PC-9 (cell line): ENCODE measurements at regions not wholly inside any gene's neighbourhood (a gene's known extent, or its start where the extent isn't known, plus 50 kb on each side); places are given as distances from the start of the nearest gene placed in this dataset.

Source experiments
- BruUV-seq: library from RNA; stranded (reverse); fragments of 400-500 nt; replicated peaks from 2 replicates; lab custom pipeline; 2021; lab: Mats Ljungman, UMichigan
- CTCF ChIA-PET: fragments of 300-600 bp; sonication (Branson Sonifier 250); formaldehyde crosslinking; loops from one replicate; lab custom pipeline; 2022; ENCODE audit warnings: antibody characterized with exemption; lab: Charles Lee
- POLR2A ChIA-PET: fragments of 300-600 bp; sonication (Branson Sonifier 250); formaldehyde crosslinking; loops from one replicate; lab custom pipeline; 2022; ENCODE audit warnings: antibody characterized with exemption; ENCODE audit not compliant: unreplicated experiment; lab: Charles Lee
- DNase-seq, 2 experiments: peaks; one replicate each; pipeline versions ENCODE4 v3.0.0 to v3.0.0-alpha.2; 2015 to 2022; ENCODE audit warnings: mixed read lengths in 1 of 2
- H2AFZ ChIP-seq: fragments of 200-600 bp; sonication (generic); 2 replicates; pipeline ENCODE4 v1.8.1; 2017; ENCODE audit warnings: antibody characterized with exemption
- H3F3A ChIP-seq: fragments of 200-600 bp; sonication (generic); 2 replicates; pipeline ENCODE4 v1.8.1; 2017; ENCODE audit warnings: antibody characterized with exemption, mild to moderate bottlenecking, low read depth; ENCODE audit not compliant: insufficient read depth
- H3K27ac ChIP-seq: fragments of 200-600 bp; sonication (generic); 2 replicates; pipeline ENCODE4 v1.6.1; 2016; ENCODE audit warnings: mixed run types
- H3K27me3 ChIP-seq: fragments of 200-600 bp; sonication (generic); 2 replicates; pipeline ENCODE4 v1.6.1; 2016; ENCODE audit warnings: low read depth, mixed run types; ENCODE audit not compliant: insufficient read depth
- H3K36me3 ChIP-seq: fragments of 200-600 bp; sonication (generic); 2 replicates; pipeline ENCODE4 v1.6.1; 2016; ENCODE audit warnings: low read depth, mixed run types
- H3K4me1 ChIP-seq: fragments of 200-600 bp; sonication (generic); replicated peaks from 2 replicates; pipeline ENCODE4 v1.6.1; 2016; ENCODE audit warnings: mixed run types; ENCODE audit not compliant: insufficient read depth
- H3K4me2 ChIP-seq: fragments of 200-600 bp; sonication (generic); 2 replicates; pipeline ENCODE4 v1.6.1; 2017; ENCODE audit warnings: mixed run types
- H3K4me3 ChIP-seq: fragments of 200-600 bp; sonication (generic); 2 replicates; pipeline ENCODE4 v1.6.1; 2016; ENCODE audit warnings: mixed run types
- H3K79me2 ChIP-seq: fragments of 200-600 bp; sonication (generic); 2 replicates; pipeline ENCODE4 v1.6.1; 2017; ENCODE audit warnings: low read depth, mixed run types
- H3K9me2 ChIP-seq: fragments of 200-600 bp; sonication (generic); 2 replicates; pipeline ENCODE4 v1.8.1; 2017; ENCODE audit warnings: mild to moderate bottlenecking; ENCODE audit not compliant: insufficient read depth
- H3K9me3 ChIP-seq: fragments of 200-600 bp; sonication (generic); 2 replicates; pipeline ENCODE4 v1.8.1; 2016; ENCODE audit warnings: low read depth; ENCODE audit not compliant: insufficient read depth
- H4K20me1 ChIP-seq: fragments of 200-600 bp; sonication (generic); 2 replicates; pipeline ENCODE4 v1.8.1; 2017; ENCODE audit not compliant: insufficient read depth
- EZH2 ChIP-seq: fragments of 200-600 bp; sonication (generic); IDR thresholded peaks from 2 replicates; pipeline ENCODE4 v1.8.0; 2017; ENCODE audit warnings: antibody characterized with exemption, low read depth
- intact Hi-C: fragments of 100-400 bp; cut with micrococcal nuclease; formaldehyde crosslinking; loops from one replicate; pipeline ENCODE4 v1.10.0; 2022; ENCODE audit not compliant: unreplicated experiment
- TF ChIP-seq, protein P1 (sequence below): fragments of 200-600 bp; sonication (generic); conservative IDR thresholded peaks from 2 replicates; pipeline ENCODE4 v1.6.1; 2017; ENCODE audit warnings: mixed run types, antibody characterized with exemption, mild to moderate bottlenecking, moderate library complexity

DNA sequence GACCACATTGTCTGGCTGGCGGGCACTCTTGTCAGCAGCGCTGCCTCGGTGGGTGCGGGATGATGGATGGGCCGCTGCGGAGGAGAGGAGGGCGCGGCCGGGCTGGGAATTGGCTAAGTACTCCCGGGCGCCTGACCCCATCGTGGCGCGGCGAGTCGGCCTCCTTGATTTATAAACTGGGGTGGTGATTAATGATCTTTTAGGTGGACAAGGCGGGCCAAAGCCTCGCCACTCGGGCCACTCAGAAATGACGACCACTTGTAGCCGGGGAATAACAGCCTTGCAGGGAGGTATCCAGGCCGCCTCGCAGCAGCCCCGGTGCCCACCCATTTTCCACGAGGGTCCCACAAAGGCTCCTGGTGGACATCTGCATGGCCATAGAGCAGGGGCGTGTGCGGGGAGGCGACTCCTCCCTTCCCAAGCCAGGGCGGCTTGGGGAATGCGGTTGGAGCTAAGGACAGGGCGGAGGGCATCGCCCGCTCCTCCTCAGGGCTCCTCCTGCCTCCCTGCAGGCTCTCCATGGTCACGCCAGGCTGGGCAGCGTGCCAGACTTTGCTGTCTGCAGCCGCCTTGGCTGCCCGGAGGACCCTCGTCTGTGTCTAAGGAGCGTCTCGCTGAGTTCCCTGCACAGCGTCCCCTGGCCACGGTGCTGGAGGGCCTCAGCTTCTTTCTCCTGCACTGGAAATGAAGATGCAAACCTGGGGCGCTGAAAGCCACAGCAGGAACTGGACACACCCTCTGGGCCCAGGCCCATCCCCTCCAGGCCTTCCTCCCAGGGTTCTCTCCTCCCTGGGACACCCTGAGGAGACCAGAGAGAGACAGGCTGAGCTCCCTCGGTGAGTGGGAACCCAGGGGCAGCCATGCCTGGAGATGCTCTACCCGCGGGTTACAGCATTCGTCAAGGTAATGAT lies 287.4 kb upstream of the IRX4 start:
- POLR2A ChIA-PET: no interaction called here
- no TSS peak for BruUV-seq
- peaks cover 100% of the 10 kb centered on the region for H3K27me3 ChIP-seq

DNA sequence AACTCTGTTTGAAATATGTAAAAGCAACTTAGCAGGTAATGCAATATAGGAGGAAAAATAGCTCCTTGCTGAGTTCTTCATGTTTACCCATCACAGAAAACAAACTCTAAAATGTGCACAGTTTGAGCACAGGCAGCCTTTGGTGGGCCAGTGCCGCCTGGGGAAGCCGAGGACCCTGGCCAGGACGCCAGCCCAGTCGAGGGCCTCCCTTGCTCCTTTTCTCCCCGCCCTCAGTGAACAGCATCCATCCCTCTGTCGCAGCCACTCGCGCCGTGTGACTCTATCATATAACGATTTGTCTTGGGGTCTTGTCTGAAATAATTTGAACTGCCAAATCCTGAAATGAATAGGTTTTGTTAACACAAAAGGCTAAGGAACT lies 286.7 kb upstream of the IRX4 start:
- H3K9me2 ChIP-seq: no peaks in the 10 kb centered on the region
- H4K20me1 ChIP-seq: no peaks in the 10 kb centered on the region
- CTCF ChIA-PET: no interaction called here
- H3K4me3 ChIP-seq: no peak overlapping the region
- H3F3A ChIP-seq: no peaks in the 10 kb centered on the region
- DNase-seq: no peak
- intact Hi-C loops: no loop called here
- POLR2A ChIA-PET: no interaction called here
- TF ChIP-seq EZH2: no peak
- TF ChIP-seq, protein P1, sequence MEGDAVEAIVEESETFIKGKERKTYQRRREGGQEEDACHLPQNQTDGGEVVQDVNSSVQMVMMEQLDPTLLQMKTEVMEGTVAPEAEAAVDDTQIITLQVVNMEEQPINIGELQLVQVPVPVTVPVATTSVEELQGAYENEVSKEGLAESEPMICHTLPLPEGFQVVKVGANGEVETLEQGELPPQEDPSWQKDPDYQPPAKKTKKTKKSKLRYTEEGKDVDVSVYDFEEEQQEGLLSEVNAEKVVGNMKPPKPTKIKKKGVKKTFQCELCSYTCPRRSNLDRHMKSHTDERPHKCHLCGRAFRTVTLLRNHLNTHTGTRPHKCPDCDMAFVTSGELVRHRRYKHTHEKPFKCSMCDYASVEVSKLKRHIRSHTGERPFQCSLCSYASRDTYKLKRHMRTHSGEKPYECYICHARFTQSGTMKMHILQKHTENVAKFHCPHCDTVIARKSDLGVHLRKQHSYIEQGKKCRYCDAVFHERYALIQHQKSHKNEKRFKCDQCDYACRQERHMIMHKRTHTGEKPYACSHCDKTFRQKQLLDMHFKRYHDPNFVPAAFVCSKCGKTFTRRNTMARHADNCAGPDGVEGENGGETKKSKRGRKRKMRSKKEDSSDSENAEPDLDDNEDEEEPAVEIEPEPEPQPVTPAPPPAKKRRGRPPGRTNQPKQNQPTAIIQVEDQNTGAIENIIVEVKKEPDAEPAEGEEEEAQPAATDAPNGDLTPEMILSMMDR: no peak
- no peak overlapping the region for H2AFZ ChIP-seq
- no peaks in the 10 kb centered on the region for H3K4me1 ChIP-seq
- H3K4me2 ChIP-seq: no peak overlapping the region
- no TSS peak for BruUV-seq
- H3K27ac ChIP-seq: no peak overlapping the region
- no peaks in the 10 kb centered on the region for H3K36me3 ChIP-seq
- no peaks in the 10 kb centered on the region for H3K9me3 ChIP-seq
- H3K27me3 ChIP-seq: peaks cover 100% of the 10 kb centered on the region
- H3K79me2 ChIP-seq: no peaks in the 10 kb centered on the region

More for the DNA sequence above, 287.4 kb upstream of the IRX4 start:
- intact Hi-C loops: no loop called here
- Histone ChIP-seq H3K4me3 (no peak overlapping the region), H3K9me3 (no peaks in the 10 kb centered on the region), H3K4me1 (no peaks in the 10 kb centered on the region), H3K4me2 (no peak overlapping the region), H2AFZ (no peak overlapping the region), H4K20me1 (no peaks in the 10 kb centered on the region), H3K27ac (no peak overlapping the region), H3K79me2 (no peaks in the 10 kb centered on the region), H3K36me3 (no peaks in the 10 kb centered on the region), H3K9me2 (no peaks in the 10 kb centered on the region), H3F3A (no peaks in the 10 kb centered on the region)
- TF ChIP-seq EZH2: peak; percentile 28; the same call in 1 of the 2 replicates
- TF ChIP-seq, protein P1: no peak
- DNase-seq: no peak
- CTCF ChIA-PET: no interaction called here

DNA sequence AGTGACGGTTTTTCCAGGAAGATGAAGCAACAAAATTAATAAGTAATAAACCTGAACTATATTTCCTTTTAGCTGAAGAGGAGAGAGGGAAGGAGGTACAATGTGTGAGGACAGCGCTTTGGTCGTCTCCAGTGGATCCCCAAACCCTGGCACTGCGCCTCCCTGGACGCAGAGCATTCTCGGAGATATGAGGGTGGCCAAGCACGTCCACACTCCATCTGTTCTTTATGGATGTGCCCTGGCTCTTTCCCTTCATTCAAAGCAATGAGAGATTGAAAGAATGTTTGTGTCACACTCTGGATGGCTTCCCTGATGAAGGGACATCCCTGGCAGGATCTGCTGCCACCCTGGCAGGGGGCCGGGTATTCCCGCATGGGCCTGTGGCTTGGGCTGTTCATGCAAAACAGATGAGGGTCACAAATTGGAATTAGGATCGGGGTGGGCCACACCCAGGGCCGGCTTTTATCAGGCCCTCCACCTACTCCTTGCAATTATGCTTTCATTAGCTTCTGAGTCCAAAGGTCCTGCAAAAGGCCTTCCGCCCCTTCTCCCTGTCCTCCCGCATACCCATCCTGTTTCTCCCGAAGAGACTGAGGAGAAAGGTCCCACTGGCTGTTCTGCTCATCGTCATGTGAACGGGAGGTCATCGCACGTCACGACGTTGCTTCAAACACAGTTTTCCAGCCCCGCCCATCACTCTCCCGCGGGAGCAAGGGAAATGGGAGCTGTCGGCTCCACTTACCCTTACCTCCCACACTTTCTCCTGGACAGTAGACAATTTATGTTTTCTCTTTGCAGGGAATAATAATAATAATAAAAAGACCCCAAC lies 286.1 kb upstream of the IRX4 start:
- ChIA-PET POLR2A (no interaction called here), CTCF (no interaction called here)
- no TSS peak for BruUV-seq
- H3K36me3 ChIP-seq: no peaks in the 10 kb centered on the region
- no peaks in the 10 kb centered on the region for H3K4me1 ChIP-seq
- H3K4me2 ChIP-seq: no peak overlapping the region
- TF ChIP-seq, protein P1: no peak
- TF ChIP-seq EZH2: no peak
- H2AFZ ChIP-seq: no peak overlapping the region
- H4K20me1 ChIP-seq: no peaks in the 10 kb centered on the region
- H3K9me2 ChIP-seq: no peaks in the 10 kb centered on the region
- H3K4me3 ChIP-seq: no peak overlapping the region
- intact Hi-C loops: no loop called here
- H3F3A ChIP-seq: no peaks in the 10 kb centered on the region
- H3K27me3 ChIP-seq: peaks cover 100% of the 10 kb centered on the region
- no peak for DNase-seq
- H3K27ac ChIP-seq: no peak overlapping the region
- H3K9me3 ChIP-seq: no peaks in the 10 kb centered on the region
- H3K79me2 ChIP-seq: no peaks in the 10 kb centered on the region
